ENCODE measurements at regions not wholly inside any gene's neighbourhood (a gene's known extent, or its start where the extent isn't known, plus 50 kb on each side); places are given as distances from the start of the nearest gene placed in this dataset.

DNA sequence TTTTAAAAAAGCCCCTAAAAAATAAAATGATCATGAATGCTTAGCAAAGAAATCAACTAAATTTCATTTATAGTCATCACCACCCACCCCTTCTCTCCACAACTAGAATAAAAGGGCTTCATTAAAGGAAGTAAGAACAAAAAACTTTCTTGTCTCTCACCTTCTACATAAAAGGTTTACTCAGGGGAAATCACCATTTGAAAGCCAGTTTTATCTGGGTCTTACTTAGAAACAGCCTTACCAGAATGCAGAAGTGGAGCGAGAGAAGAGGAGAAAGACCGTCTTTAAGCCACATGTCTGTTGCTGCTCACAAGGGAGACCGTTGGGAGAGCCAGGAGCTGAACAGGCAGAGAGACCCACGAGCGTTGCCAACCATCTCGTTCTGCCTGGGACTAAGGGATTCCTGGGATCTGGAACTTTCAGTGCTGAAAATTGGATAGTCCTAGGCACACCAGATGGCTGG, 350.1 kb upstream of the PROK2 start:
- TF ChIP-seq, protein P1, sequence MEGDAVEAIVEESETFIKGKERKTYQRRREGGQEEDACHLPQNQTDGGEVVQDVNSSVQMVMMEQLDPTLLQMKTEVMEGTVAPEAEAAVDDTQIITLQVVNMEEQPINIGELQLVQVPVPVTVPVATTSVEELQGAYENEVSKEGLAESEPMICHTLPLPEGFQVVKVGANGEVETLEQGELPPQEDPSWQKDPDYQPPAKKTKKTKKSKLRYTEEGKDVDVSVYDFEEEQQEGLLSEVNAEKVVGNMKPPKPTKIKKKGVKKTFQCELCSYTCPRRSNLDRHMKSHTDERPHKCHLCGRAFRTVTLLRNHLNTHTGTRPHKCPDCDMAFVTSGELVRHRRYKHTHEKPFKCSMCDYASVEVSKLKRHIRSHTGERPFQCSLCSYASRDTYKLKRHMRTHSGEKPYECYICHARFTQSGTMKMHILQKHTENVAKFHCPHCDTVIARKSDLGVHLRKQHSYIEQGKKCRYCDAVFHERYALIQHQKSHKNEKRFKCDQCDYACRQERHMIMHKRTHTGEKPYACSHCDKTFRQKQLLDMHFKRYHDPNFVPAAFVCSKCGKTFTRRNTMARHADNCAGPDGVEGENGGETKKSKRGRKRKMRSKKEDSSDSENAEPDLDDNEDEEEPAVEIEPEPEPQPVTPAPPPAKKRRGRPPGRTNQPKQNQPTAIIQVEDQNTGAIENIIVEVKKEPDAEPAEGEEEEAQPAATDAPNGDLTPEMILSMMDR (IDR thresholded peaks at IDR 0.05) = no peak
- TF ChIP-seq POLR2A (IDR thresholded peaks at IDR 0.05) = no peak
